ENCODE measurements at regions not wholly inside any gene's neighbourhood (a gene's known extent, or its start where the extent isn't known, plus 50 kb on each side); places are given as distances from the start of the nearest gene placed in this dataset.
"Not testable (repeated sequence)": the region's sequence is repeated elsewhere in the genome, so short reads cannot be mapped to it uniquely, and the experiment has no call there.

DNA sequence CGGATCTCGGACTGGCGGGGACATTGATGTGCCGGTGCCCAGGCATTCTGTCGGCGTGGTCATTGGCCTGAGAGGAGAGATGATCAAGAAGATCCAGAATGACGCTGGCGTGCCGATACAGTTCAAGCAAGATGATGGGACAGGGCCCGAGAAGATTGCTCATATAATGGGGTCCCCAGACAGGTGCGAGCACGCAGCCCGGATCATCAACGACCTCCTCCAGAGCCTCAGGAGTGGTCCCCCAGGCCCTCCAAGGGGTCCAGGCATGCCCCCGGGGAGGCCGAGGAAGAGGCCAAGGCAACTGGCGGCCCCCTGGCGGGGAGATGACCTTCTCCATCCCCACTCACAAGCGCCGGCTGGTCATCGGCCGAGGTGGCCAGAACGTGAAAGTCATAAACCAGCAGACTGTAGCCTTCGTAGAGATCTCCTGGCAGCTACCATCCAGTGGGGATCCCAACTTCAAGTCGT lies 106.5 kb upstream of the MTAP start:
- Histone ChIP-seq H3K9me3 (ENCODE audit: control insufficient read depth, insufficient read depth, low read depth, low read length) (peaks cover 7% of the 10 kb centered on the region; the same call in 1 of the 2 replicates), H3K4me1 (ENCODE audit: control insufficient read depth, insufficient read depth, low read length) (no peaks in the 10 kb centered on the region), H3K27ac (ENCODE audit: low read depth, low read length) (no peak overlapping the region), H3K4me3 (ENCODE audit: low read depth, low read length) (peak overlapping the region; percentile 21; the same call in 1 of the 2 replicates), H3K9ac (ENCODE audit: low read length) (no peak overlapping the region), H3K27me3 (ENCODE audit: control insufficient read depth, insufficient read depth, low read length) (peaks cover 3% of the 10 kb centered on the region; the same call in 1 of the 2 replicates), H3K36me3 (ENCODE audit: control insufficient read depth, insufficient read depth, low read length) (no peaks in the 10 kb centered on the region)

DNA sequence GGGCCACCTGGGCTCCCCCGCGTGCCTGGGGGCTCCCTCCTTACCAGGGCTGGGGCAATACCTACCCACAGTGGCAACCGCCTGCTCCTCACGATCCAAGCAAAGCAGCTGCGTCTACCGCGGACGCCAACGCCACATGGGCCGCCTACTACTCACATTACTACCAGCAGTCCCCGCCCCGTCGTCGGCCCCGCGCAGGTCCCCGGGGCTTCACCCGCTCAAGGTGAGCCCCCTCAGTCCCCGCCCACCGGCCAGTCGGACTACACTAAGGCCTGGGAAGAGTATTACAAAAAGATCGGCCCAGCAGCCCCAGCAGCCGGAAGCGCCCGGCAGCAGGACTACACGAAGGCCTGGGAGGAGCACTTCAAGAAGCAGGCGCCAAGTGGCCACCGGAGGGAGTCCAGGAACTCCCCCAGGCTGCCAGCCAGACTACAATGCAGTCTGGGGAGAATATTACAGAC lies 106.0 kb upstream of the MTAP start:
- peak overlapping the region; percentile 21; the same call in 1 of the 2 replicates for H3K4me3 ChIP-seq (ENCODE audit: low read depth, low read length)
- peaks cover 3% of the 10 kb centered on the region; the same call in 1 of the 2 replicates for H3K27me3 ChIP-seq (ENCODE audit: control insufficient read depth, insufficient read depth, low read length)
- no peak overlapping the region for H3K9ac ChIP-seq (ENCODE audit: low read length)
- H3K9me3 ChIP-seq (ENCODE audit: control insufficient read depth, insufficient read depth, low read depth, low read length): peaks cover 7% of the 10 kb centered on the region; the same call in 1 of the 2 replicates
- no peaks in the 10 kb centered on the region for H3K36me3 ChIP-seq (ENCODE audit: control insufficient read depth, insufficient read depth, low read length)
- H3K27ac ChIP-seq (ENCODE audit: low read depth, low read length): no peak overlapping the region
- H3K4me1 ChIP-seq (ENCODE audit: control insufficient read depth, insufficient read depth, low read length): no peaks in the 10 kb centered on the region

DNA sequence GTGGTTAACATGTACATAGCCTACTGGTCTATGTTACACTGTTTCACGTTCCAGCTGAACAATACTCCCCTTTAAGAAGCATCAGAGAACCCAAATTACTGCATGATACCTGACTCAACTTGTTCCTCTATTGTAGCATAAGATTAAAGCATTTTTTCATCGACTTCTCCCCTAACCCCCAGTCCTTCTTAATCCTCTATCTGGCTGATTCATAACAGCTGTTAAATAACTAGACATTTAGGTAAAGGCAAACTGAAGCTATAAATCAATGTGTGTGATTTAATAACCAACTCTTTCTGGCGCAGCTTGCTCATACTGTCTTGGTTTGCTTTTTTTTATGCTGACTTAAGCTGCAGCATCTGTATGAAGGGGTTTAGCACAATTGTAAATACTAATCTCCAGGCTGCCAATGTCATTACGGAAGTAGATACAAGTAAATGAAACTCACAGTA lies 94.2 kb upstream of the MTAP start:
- H3K36me3 ChIP-seq (ENCODE audit: control insufficient read depth, insufficient read depth, low read length): no peaks in the 10 kb centered on the region
- peaks cover 11% of the 10 kb centered on the region; the same call in 1 of the 2 replicates for H3K27me3 ChIP-seq (ENCODE audit: control insufficient read depth, insufficient read depth, low read length)
- H3K27ac ChIP-seq (ENCODE audit: low read depth, low read length): no peak overlapping the region
- peaks cover 7% of the 10 kb centered on the region; the same call in 1 of the 2 replicates for H3K4me1 ChIP-seq (ENCODE audit: control insufficient read depth, insufficient read depth, low read length)
- H3K9ac ChIP-seq (ENCODE audit: low read length): no peak overlapping the region
- no peaks in the 10 kb centered on the region for H3K9me3 ChIP-seq (ENCODE audit: control insufficient read depth, insufficient read depth, low read depth, low read length)
- no peak overlapping the region for H3K4me3 ChIP-seq (ENCODE audit: low read depth, low read length)

DNA sequence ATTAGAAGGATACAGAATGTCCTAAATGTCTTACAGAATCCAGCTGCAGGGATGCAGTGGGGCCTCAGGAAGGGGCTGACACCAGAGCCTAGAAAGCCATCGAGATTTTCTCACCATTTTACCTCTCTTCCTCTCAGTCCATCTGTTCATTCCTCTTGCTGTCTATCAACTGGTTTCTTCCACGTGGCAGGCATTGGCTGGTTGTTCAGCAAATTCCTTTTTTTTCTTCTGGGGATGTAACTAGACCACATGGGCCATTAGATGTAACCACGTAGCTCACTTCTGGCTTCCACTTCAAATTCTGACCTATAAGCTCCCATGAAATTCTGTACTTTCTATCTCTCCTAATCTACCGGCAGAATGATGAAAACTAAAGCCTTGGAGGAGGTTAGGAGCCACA lies 93.6 kb upstream of the MTAP start:
- no peak overlapping the region for H3K9ac ChIP-seq (ENCODE audit: low read length)
- H3K4me1 ChIP-seq (ENCODE audit: control insufficient read depth, insufficient read depth, low read length): peaks cover 7% of the 10 kb centered on the region; the same call in 1 of the 2 replicates
- no peak overlapping the region for H3K4me3 ChIP-seq (ENCODE audit: low read depth, low read length)
- H3K27ac ChIP-seq (ENCODE audit: low read depth, low read length): no peak overlapping the region
- H3K27me3 ChIP-seq (ENCODE audit: control insufficient read depth, insufficient read depth, low read length): peaks cover 11% of the 10 kb centered on the region; the same call in 1 of the 2 replicates
- H3K36me3 ChIP-seq (ENCODE audit: control insufficient read depth, insufficient read depth, low read length): no peaks in the 10 kb centered on the region
- no peaks in the 10 kb centered on the region for H3K9me3 ChIP-seq (ENCODE audit: control insufficient read depth, insufficient read depth, low read depth, low read length)

DNA sequence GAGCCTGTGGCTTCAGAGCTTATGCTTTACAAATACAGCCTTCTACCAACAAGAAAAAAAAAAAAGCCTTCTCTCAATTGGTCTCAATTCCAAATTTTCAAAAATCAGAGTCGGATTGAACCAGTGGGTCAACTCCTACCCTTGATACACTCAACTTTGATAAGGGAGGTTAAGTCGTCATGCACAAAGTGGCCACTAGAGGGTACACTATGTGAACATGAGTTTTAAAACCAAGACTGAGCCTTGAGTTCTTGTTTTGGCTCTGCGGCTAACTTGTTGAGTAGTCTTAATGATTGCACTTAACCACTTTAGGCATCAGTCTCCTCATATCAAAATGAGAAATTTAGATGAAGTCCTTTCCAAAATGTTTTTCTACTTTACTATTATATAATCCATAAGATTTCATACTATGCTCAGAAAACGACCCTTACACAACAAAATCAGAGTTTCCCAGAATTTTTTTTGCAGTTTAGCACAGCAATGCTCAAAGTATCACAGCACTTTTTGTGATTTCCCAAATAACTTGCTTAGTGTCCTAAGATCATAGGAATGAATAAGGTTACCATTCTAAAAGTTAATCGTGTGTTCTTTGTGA lies 92.9 kb upstream of the MTAP start:
- Histone ChIP-seq H3K9me3 (ENCODE audit: control insufficient read depth, insufficient read depth, low read depth, low read length) (no peaks in the 10 kb centered on the region), H3K36me3 (ENCODE audit: control insufficient read depth, insufficient read depth, low read length) (no peaks in the 10 kb centered on the region), H3K4me1 (ENCODE audit: control insufficient read depth, insufficient read depth, low read length) (peaks cover 7% of the 10 kb centered on the region; the same call in 1 of the 2 replicates), H3K9ac (ENCODE audit: low read length) (no peak overlapping the region), H3K27me3 (ENCODE audit: control insufficient read depth, insufficient read depth, low read length) (peaks cover 11% of the 10 kb centered on the region; the same call in 1 of the 2 replicates), H3K27ac (ENCODE audit: low read depth, low read length) (no peak overlapping the region), H3K4me3 (ENCODE audit: low read depth, low read length) (no peak overlapping the region)

DNA sequence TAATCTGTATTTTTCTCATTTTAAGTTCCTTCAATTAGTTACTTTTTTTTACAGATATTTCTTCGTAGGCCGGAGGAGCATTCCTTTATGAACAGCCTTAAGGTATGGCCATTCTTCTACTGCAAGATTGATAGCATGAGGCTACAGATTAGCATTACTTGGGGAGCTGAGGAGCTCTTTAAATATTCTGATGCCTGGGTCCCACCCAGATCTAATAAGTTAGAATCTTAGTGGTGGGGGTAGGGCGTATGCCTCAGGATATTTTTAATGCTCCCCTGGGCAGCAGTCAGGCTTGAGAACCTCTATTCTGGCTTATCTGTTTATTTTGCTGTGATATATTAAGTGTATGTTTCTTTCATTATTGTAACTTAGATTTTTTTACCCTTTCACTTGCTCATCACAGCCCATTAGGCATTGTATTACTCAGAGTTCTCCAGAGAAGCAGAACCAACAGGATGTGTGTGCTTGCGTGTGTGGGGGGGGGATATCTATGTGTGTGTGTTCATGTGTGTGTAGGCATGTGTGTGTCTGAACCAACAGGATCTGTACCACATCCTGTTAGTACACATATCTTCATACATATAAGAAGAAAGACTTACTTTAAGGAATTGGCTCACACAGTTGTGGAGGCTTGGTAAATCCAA lies 91.8 kb upstream of the MTAP start:
- H3K27me3 ChIP-seq (ENCODE audit: control insufficient read depth, insufficient read depth, low read length): peaks cover 11% of the 10 kb centered on the region; the same call in 1 of the 2 replicates
- H3K9me3 ChIP-seq (ENCODE audit: control insufficient read depth, insufficient read depth, low read depth, low read length): no peaks in the 10 kb centered on the region
- peaks cover 7% of the 10 kb centered on the region; the same call in 1 of the 2 replicates for H3K4me1 ChIP-seq (ENCODE audit: control insufficient read depth, insufficient read depth, low read length)
- H3K27ac ChIP-seq (ENCODE audit: low read depth, low read length): no peak overlapping the region
- H3K4me3 ChIP-seq (ENCODE audit: low read depth, low read length): no peak overlapping the region
- no peaks in the 10 kb centered on the region for H3K36me3 ChIP-seq (ENCODE audit: control insufficient read depth, insufficient read depth, low read length)
- no peak overlapping the region for H3K9ac ChIP-seq (ENCODE audit: low read length)

DNA sequence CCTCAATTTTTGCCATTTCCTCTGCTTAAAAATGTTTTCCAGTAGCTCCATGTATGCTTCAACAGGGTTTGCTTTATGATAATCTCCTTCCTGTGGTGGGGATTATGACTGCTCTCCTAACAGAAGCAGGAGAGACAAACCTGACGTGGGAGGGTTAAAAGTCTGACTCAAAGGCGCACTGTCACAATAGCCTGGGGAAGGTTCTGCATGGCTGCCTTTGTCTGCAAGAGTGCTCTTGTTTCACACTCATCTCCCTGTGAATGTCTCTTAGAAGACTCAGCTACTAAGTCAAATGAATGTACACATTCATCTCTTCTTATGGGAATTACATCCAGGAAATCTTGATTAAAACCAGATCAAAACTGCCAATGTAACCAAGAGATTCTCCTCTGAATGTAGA lies 90.9 kb upstream of the MTAP start:
- H3K4me3 ChIP-seq (ENCODE audit: low read depth, low read length): no peak overlapping the region
- H3K9ac ChIP-seq (ENCODE audit: low read length): no peak overlapping the region
- H3K27me3 ChIP-seq (ENCODE audit: control insufficient read depth, insufficient read depth, low read length): peaks cover 15% of the 10 kb centered on the region; the same call in 1 of the 2 replicates
- peaks cover 7% of the 10 kb centered on the region; the same call in 1 of the 2 replicates for H3K4me1 ChIP-seq (ENCODE audit: control insufficient read depth, insufficient read depth, low read length)
- H3K9me3 ChIP-seq (ENCODE audit: control insufficient read depth, insufficient read depth, low read depth, low read length): no peaks in the 10 kb centered on the region
- H3K27ac ChIP-seq (ENCODE audit: low read depth, low read length): no peak overlapping the region
- no peaks in the 10 kb centered on the region for H3K36me3 ChIP-seq (ENCODE audit: control insufficient read depth, insufficient read depth, low read length)

DNA sequence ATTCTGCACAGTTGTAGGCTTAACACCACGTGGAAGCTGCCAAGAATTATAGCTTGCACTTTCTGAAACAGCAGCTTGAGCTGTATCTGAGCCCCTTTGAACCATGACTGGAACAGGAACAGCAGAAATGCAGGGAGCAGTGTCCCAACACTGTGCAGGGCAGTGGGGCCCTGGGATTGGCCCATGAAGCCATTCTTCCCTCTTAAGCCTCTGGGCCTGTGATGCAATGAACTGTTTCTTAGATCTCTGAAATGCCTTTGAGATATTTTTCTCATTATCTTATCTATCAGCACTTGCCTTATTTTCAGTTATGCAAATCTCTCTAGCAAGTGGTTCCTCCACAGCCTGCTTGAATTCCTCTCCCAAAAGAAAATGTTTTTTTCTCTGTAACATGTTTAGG lies 87.0 kb upstream of the MTAP start:
- H3K4me3 ChIP-seq (ENCODE audit: low read depth, low read length): no peak overlapping the region
- H3K9ac ChIP-seq (ENCODE audit: low read length): no peak overlapping the region
- H3K27ac ChIP-seq (ENCODE audit: low read depth, low read length): no peak overlapping the region
- H3K4me1 ChIP-seq (ENCODE audit: control insufficient read depth, insufficient read depth, low read length): peaks cover 7% of the 10 kb centered on the region; the same call in 1 of the 2 replicates
- H3K36me3 ChIP-seq (ENCODE audit: control insufficient read depth, insufficient read depth, low read length): no peaks in the 10 kb centered on the region
- H3K9me3 ChIP-seq (ENCODE audit: control insufficient read depth, insufficient read depth, low read depth, low read length): no peaks in the 10 kb centered on the region
- peaks cover 22% of the 10 kb centered on the region for H3K27me3 ChIP-seq (ENCODE audit: control insufficient read depth, insufficient read depth, low read length)

DNA sequence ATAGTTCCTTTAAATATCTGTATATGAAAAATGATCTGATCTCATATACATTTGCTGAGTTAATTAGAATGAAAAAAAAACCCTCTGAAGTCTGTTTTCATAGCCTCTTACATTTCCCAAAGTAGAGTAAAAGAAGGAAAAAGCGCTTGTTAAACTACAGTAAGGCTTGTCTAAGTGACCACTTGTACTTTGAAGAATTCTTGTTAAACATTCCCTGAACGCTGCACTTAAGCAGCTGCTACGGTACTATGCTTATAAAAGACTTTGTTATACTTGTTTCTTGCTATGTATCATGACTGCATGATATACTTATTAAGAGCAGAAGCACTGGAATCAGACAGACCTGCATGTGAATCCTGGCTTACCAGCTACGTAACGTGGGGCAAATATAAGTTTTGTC lies 81.7 kb upstream of the MTAP start:
- H3K27ac ChIP-seq (ENCODE audit: low read depth, low read length): no peak overlapping the region
- no peaks in the 10 kb centered on the region for H3K36me3 ChIP-seq (ENCODE audit: control insufficient read depth, insufficient read depth, low read length)
- no peak overlapping the region for H3K9ac ChIP-seq (ENCODE audit: low read length)
- no peaks in the 10 kb centered on the region for H3K9me3 ChIP-seq (ENCODE audit: control insufficient read depth, insufficient read depth, low read depth, low read length)
- peaks cover 56% of the 10 kb centered on the region for H3K27me3 ChIP-seq (ENCODE audit: control insufficient read depth, insufficient read depth, low read length)
- H3K4me3 ChIP-seq (ENCODE audit: low read depth, low read length): no peak overlapping the region
- H3K4me1 ChIP-seq (ENCODE audit: control insufficient read depth, insufficient read depth, low read length): no peaks in the 10 kb centered on the region

DNA sequence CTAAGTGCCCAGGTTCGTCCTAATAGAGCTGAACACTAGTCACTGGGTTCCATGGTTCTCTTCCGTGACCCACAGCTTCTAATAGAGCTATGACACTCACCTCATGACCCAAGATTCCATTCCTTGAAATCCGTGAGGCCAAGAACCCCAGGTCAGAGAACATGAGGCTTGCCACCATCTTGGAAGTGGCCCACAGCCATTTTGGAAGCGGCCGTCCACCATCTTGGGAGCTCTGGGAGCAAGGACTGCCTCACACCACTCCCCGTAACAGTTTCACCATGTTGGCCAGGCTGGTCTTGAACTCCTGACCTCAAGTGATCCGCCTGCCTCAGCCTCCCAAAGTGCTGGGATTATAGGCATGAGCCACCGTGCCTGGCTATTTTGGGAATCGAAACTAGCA lies 75.0 kb upstream of the MTAP start:
- not testable (repeated sequence) for H3K4me1 ChIP-seq (ENCODE audit: control insufficient read depth, insufficient read depth, low read length); H3K4me3 ChIP-seq (ENCODE audit: low read depth, low read length)
- peaks cover 50% of the 10 kb centered on the region for H3K27me3 ChIP-seq (ENCODE audit: control insufficient read depth, insufficient read depth, low read length)

DNA sequence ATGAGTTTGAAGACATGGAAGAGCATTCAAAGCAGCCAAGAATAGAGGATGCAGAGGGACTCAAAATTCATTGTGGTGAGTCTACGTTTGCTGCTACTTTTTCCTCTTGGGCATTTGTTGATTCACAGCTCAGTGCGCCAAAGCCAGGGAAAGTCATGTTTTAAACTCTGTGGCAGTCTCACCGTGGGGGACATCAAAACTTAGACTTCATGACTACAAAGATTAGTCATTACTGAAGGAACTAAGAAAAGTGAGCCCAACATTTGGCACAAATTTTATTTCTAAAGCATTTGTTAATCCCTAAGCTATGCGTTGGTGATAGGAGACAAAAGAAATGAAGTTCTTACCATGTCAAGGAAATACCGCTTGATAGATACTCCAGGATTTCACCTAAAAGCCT lies 73.7 kb upstream of the MTAP start:
- no peaks in the 10 kb centered on the region for H3K9me3 ChIP-seq (ENCODE audit: control insufficient read depth, insufficient read depth, low read depth, low read length)
- H3K4me1 ChIP-seq (ENCODE audit: control insufficient read depth, insufficient read depth, low read length): no peaks in the 10 kb centered on the region
- no peak overlapping the region for H3K27ac ChIP-seq (ENCODE audit: low read depth, low read length)
- H3K9ac ChIP-seq (ENCODE audit: low read length): no peak overlapping the region
- H3K27me3 ChIP-seq (ENCODE audit: control insufficient read depth, insufficient read depth, low read length): peaks cover 58% of the 10 kb centered on the region
- H3K4me3 ChIP-seq (ENCODE audit: low read depth, low read length): no peak overlapping the region
- no peaks in the 10 kb centered on the region for H3K36me3 ChIP-seq (ENCODE audit: control insufficient read depth, insufficient read depth, low read length)

More for the DNA sequence above, 75.0 kb upstream of the MTAP start:
- H3K9me3 ChIP-seq (ENCODE audit: control insufficient read depth, insufficient read depth, low read depth, low read length); H3K9ac ChIP-seq (ENCODE audit: low read length); H3K27ac ChIP-seq (ENCODE audit: low read depth, low read length); H3K36me3 ChIP-seq (ENCODE audit: control insufficient read depth, insufficient read depth, low read length): not testable (repeated sequence)

Measured in HUES6 (cell line).